ENCODE measurements at regions not wholly inside any gene's neighbourhood (a gene's known extent, or its start where the extent isn't known, plus 50 kb on each side); places are given as distances from the start of the nearest gene placed in this dataset.

DNA sequence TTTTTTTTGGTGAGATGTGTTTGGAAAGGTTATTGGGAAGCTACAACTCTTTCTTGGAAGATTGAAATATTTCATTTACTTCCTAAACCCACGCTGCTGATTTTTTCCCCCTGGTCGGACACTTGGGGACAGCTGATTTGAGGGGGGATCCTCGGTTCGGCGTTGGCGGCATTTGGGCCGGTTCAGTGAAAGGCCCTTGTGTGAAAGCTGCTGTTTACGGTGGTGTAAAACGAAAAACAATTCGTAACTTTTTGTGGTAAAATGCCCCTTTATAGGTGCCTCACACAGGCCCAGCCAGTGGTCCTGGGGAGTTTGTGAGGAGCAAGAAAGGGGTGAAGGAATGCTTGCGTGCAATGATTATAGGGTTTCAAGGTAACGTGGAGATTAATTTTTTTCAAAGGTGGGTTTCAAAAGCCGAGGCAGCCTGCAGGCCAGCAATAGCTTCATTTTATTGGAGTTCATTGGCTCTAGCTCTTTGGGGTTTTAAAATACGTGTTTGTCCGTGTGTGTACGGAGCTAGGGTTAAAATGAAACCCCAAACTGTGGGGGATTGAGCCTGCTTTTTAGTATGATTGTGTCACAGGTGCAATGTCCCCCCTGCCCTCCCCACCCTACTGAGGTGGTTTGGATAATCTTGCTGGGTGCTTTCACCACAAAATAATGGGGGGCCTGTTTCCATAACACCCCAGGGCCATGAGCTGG lies 77.2 kb upstream of the PPARA start:
- Histone ChIP-seq H3K18ac (ENCODE audit: insufficient read length, low read depth, low read length) (no peak overlapping the region), H3K9me3 (ENCODE audit: control insufficient read depth, low read depth, low read length) (no peaks in the 10 kb centered on the region), H4K5ac (ENCODE audit: insufficient read length, low read depth, low read length) (no peak overlapping the region), H3K27ac (ENCODE audit: insufficient read length, low read depth, low read length) (no peak overlapping the region), H3K4me2 (ENCODE audit: insufficient read depth, insufficient read length, low read length) (peak overlapping the region; percentile 51), H4K20me1 (ENCODE audit: control insufficient read depth, insufficient read depth, insufficient read length) (no peaks in the 10 kb centered on the region), H2AFZ (ENCODE audit: low read length) (no peak overlapping the region), H3K4ac (ENCODE audit: low read depth, low read length) (no peak overlapping the region), H3K79me2 (ENCODE audit: insufficient read depth, low read length) (peaks cover 23% of the 10 kb centered on the region; the same call in 1 of the 2 replicates), H2BK12ac (ENCODE audit: insufficient read length, low read depth, low read length) (no peak overlapping the region), H4K8ac (replicated peaks; ENCODE audit: insufficient read length, low read depth, low read length) (no peak overlapping the region), H3K27me3 (ENCODE audit: insufficient read depth, low read length) (peaks cover 6% of the 10 kb centered on the region; the same call in 1 of the 2 replicates), H2AK5ac (ENCODE audit: insufficient read length, low read length) (no peak overlapping the region), H3K14ac (ENCODE audit: insufficient read depth, low read length) (no peak overlapping the region), H2BK20ac (ENCODE audit: low read depth, low read length, poor library complexity, severe bottlenecking) (no peak overlapping the region), H3K79me1 (ENCODE audit: insufficient read depth, low read depth, low read length, poor library complexity, severe bottlenecking) (no peaks in the 10 kb centered on the region), H3T11ph (ENCODE audit: low read length) (no peak overlapping the region), H3K23me2 (ENCODE audit: insufficient read length, low read depth, low read length, poor library complexity, severe bottlenecking) (peaks cover 4% of the 10 kb centered on the region), H3K9ac (ENCODE audit: extremely low read depth, insufficient read length, low read length) (peak overlapping the region; percentile 30), H3K4me1 (ENCODE audit: insufficient read depth, low read length) (peaks cover 19% of the 10 kb centered on the region), H3K23ac (ENCODE audit: insufficient read length, low read depth, low read length) (no peak overlapping the region), H2BK120ac (ENCODE audit: low read depth, low read length, poor library complexity, severe bottlenecking) (no peak overlapping the region), H3K56ac (ENCODE audit: insufficient read length, low read depth, low read length) (no peak overlapping the region), H2BK5ac (ENCODE audit: insufficient read length, low read length) (no peak overlapping the region), H2BK15ac (ENCODE audit: low read depth, low read length) (no peak overlapping the region), H4K91ac (ENCODE audit: insufficient read length, low read depth, low read length) (no peak overlapping the region)
- DNase-seq = no peak
- H3K4me3 Mint-ChIP-seq = peak overlapping the region; percentile 8 to 56; a peak in 2 of 5 replicates
- H3K4me1 Mint-ChIP-seq = peaks cover 23 to 32% of the 10 kb centered on the region in 2 experiments
- TF ChIP-seq, protein P1, sequence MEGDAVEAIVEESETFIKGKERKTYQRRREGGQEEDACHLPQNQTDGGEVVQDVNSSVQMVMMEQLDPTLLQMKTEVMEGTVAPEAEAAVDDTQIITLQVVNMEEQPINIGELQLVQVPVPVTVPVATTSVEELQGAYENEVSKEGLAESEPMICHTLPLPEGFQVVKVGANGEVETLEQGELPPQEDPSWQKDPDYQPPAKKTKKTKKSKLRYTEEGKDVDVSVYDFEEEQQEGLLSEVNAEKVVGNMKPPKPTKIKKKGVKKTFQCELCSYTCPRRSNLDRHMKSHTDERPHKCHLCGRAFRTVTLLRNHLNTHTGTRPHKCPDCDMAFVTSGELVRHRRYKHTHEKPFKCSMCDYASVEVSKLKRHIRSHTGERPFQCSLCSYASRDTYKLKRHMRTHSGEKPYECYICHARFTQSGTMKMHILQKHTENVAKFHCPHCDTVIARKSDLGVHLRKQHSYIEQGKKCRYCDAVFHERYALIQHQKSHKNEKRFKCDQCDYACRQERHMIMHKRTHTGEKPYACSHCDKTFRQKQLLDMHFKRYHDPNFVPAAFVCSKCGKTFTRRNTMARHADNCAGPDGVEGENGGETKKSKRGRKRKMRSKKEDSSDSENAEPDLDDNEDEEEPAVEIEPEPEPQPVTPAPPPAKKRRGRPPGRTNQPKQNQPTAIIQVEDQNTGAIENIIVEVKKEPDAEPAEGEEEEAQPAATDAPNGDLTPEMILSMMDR (conservative IDR thresholded peaks at IDR 0.05) = no peak
- no CpG with 5 or more reads among the region's 16 CpGs for WGBS (ENCODE audit: extremely low coverage, insufficient read length, low lambda C conversion rate)
- H3K27ac Mint-ChIP-seq = no peak overlapping the region
- H3K9me3 Mint-ChIP-seq = no peaks in the 10 kb centered on the region
- H3K36me3 Mint-ChIP-seq (ENCODE audit: insufficient read depth in 1 of 3, low read depth in 3 of 3) = 0 out of 7 replicates have a peak, but pooled peaks cover 0 to 1% (median 0%) of the 10 kb centered on the region in 3 experiments
- peaks cover 60% of the 10 kb centered on the region for H3K27me3 Mint-ChIP-seq (ENCODE audit: low read depth)
